GM13977 (cell line): ENCODE measurements at regions not wholly inside any gene's neighbourhood (a gene's known extent, or its start where the extent isn't known, plus 50 kb on each side); places are given as distances from the start of the nearest gene placed in this dataset.

Source experiments
- DNase-seq: peaks from one replicate; pipeline ENCODE4 v3.0.0; 2012; ENCODE audit warnings: low spot score
- in situ Hi-C: fragments of 300-500 bp; cut with MboI; formaldehyde crosslinking; loops from one replicate; pipeline ENCODE4 v1.12.0; 2022; ENCODE audit warnings: low sequenced_read_pairs, low pct_unique_long_range_greater_than_20kb, mixed read lengths, inconsistent platforms; ENCODE audit not compliant: unreplicated experiment
- TF ChIP-seq, protein P1 (sequence below): IDR thresholded peaks from 2 replicates; pipeline ENCODE4 v1.5.1; 2012; ENCODE audit warnings: mild to moderate bottlenecking, control low read depth; ENCODE audit not compliant: insufficient read depth; ENCODE audit errors: extremely low read depth, missing control alignments

DNA sequence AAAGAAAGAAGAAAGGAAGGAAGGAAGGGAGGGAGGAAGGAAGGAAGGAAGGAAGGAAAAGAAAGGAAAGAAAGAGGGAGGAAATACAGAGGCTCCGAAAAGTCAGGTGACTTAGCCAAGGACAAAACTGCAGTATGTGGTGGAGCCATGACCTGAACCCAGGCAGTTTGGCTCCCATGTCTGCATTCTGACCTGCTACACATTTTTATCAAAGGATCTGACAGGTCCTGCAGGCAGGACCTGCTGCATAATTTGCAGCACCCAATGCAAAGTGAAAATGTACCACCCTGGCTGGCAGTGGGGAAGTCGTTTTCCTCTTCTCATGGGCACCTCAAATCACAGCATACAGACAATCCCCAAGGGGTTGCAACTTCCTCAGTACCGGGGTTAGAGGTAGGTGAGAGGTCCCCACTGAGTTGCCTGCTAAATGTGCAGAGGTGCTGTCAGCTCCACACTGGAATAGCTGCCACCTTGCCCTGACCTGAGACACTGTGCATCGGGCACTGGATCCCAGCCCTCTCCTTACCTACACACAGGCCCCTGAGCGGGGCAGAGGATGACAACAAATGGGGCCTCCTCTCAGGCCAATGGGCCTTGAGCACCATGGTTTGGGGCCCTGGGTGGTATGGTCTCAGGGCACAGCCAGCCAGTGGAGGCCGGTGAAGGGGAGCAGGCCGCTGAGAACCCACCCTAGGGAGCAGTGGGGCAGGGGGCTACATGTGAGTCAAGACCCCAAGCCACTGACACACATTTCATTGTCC is 175.1 kb downstream of the SHQ1 start:
- in situ Hi-C loops = no loop called here
- peak; percentile 47 for DNase-seq
- TF ChIP-seq, protein P1, sequence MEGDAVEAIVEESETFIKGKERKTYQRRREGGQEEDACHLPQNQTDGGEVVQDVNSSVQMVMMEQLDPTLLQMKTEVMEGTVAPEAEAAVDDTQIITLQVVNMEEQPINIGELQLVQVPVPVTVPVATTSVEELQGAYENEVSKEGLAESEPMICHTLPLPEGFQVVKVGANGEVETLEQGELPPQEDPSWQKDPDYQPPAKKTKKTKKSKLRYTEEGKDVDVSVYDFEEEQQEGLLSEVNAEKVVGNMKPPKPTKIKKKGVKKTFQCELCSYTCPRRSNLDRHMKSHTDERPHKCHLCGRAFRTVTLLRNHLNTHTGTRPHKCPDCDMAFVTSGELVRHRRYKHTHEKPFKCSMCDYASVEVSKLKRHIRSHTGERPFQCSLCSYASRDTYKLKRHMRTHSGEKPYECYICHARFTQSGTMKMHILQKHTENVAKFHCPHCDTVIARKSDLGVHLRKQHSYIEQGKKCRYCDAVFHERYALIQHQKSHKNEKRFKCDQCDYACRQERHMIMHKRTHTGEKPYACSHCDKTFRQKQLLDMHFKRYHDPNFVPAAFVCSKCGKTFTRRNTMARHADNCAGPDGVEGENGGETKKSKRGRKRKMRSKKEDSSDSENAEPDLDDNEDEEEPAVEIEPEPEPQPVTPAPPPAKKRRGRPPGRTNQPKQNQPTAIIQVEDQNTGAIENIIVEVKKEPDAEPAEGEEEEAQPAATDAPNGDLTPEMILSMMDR = peak; percentile 43

DNA sequence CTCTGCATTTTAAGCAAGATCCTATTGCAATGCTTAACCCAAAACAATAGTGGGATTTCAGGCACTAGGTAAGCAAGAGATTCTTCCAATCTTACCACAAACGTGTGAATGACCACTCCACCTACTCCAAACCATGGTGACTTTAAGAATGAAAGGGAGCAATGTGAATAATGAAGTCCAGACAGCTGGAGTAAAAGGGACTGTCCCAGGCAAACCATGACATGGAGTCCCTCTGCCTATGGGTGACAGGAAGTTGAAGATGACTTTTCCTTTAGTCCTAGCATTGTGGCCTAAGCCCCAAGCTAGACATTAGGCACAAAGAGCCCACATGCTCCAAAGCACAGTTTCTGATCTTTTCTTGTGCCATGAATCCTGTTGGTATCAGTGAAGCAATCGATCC is 179.0 kb downstream of the SHQ1 start:
- TF ChIP-seq, protein P1 = no peak
- DNase-seq = no peak
- in situ Hi-C loops = no loop called here

DNA sequence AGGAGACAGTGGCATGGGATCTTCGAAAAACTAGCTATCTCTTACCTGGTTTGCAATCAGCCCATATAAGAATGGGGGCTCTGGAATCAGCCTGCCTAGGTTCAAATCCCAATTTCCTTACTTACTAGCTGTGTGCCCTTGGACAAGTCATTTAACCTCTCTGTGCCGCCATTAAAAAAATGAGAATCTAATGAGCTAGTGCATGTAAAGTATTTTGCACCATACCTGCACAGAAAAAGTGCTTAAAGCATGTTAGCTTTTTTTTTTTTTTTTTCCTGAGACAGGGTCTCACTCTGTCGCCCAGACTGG is 181.8 kb downstream of the SHQ1 start:
- in situ Hi-C loops = no loop called here
- TF ChIP-seq, protein P1 = no peak
- DNase-seq = no peak

DNA sequence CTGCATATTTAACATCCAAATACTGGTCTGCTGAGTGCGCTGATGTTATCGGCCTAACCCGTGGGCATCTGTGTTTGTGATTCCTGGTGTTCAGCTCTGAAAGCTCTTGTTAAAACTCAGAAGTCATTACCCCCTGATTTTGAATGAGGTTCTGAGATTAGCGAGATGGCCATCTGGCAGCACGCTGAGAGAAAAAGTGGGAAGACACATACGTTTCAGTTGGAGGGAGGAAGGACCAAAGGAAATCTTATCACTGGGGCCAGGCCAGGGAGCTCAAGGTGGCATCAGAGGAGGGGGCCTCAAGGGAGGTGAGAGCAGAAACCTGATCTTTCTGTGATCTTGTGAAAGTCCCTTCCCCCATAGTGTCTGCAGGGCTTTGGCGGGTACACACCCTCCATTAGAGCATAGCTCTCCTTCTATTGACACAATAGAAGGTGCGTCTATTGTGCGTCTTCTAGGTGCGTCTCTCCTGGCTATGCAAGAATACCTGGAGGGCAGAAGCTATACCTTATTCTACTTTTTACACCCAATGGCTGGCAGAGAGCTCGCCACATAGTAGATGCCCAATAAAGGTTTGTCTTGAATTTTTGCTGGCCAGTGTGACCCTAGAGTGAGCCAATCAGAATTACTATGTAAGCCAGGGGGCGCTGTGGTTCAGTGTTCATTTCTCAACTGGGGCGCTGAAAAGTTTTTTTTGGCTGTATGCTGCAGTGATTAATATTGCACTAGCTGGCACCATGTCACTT is 182.4 kb downstream of the SHQ1 start:
- DNase-seq = peak; percentile 62
- in situ Hi-C loops = no loop called here
- TF ChIP-seq, protein P1 = peak; percentile 64

DNA sequence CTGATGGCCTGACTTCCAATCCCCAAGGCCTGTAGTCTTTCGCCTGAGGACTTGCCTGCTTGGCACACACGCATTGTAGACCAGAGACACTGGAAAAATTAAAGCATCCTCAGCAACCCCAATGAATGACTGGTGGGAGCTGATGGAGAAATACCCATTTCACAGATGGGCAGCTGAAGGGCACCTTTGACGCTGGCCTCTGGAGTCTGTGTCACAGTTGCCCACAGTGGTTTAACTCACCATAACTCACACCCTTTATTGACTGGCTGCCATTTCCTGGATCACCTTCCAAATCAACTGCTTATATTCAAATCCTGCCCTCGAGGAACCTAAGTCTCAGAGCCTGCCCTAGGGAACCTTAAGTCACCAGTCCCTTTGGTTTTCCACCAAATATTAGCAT is 183.1 kb downstream of the SHQ1 start:
- TF ChIP-seq, protein P1 = no peak
- in situ Hi-C loops = no loop called here
- DNase-seq = no peak

DNA sequence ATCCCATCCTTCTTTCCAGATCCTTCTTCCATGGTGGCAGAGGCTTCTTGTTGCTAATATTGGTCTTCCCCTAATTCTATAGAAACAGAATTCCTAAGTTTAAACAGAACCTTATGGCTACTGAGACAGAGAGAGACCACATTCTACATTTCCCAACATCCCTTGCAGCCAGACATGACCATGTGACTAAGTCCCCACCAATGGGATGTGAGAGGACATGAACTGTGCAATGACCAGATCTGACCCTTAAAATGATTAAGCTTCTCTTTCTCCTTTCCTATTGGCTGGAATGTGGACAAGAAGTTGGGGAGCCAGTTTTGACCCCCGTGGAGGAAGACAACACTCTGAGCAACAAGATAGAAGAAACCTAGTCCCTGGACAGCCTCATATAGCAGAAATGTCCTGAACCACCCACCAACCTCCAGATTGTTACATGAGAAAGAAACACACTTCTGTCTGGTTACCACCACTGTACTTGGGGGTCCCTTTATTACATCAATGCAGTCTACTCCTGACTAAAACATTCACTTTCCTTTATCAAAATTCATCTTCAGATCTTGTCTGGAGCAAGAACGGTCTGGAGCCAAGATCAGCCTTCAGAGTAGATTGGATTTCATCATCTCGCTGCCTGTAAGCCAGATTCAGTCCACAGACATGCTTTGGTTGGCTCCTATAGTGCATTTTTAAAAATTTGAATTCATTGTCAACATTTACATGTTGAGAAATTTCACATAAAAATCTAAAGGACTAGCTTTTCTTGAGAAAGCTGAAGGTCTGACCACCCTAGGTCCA is 183.9 kb downstream of the SHQ1 start:
- in situ Hi-C loops = no loop called here

More for the DNA sequence above, 183.9 kb downstream of the SHQ1 start:
- TF ChIP-seq, protein P1 = no peak
- no peak for DNase-seq
